ENCODE measurements at regions not wholly inside any gene's neighbourhood (a gene's known extent, or its start where the extent isn't known, plus 50 kb on each side); places are given as distances from the start of the nearest gene placed in this dataset.

- no peak for TF ChIP-seq CTCF (IDR thresholded peaks at IDR 0.05)
- no peak for DNase-seq (ENCODE audit: low spot score)
- Histone ChIP-seq H3K27ac (no peak overlapping the region), H3K4me3 (no peak overlapping the region)
These were observed 135.8 kb upstream of the IL1RAPL2 start for GRCh38 chrX:104430072-104430741.

GRCh38 chrX:104428231-104428630 lies 137.8 kb upstream of the IL1RAPL2 start:
- H3K27ac ChIP-seq = no peak overlapping the region
- TF ChIP-seq CTCF (IDR thresholded peaks at IDR 0.05) = no peak
- DNase-seq (ENCODE audit: low spot score) = no peak
- no peak overlapping the region for H3K4me3 ChIP-seq

GRCh38 chrX:104427693-104428092 lies 138.3 kb upstream of the IL1RAPL2 start:
- DNase-seq (ENCODE audit: low spot score) = no peak
- H3K4me3 ChIP-seq = no peak overlapping the region
- no peak for TF ChIP-seq CTCF (IDR thresholded peaks at IDR 0.05)
- H3K27ac ChIP-seq = no peak overlapping the region

GRCh38 chrX:104427073-104427472 lies 138.9 kb upstream of the IL1RAPL2 start:
- DNase-seq (ENCODE audit: low spot score) = no peak
- Histone ChIP-seq H3K4me3 (no peak overlapping the region), H3K27ac (no peak overlapping the region)
- no peak for TF ChIP-seq CTCF (IDR thresholded peaks at IDR 0.05)

GRCh38 chrX:104420907-104421306 lies 145.1 kb upstream of the IL1RAPL2 start:
- no peak for TF ChIP-seq CTCF (IDR thresholded peaks at IDR 0.05)
- DNase-seq (ENCODE audit: low spot score) = no peak

GRCh38 chrX:104419926-104420325 lies 146.1 kb upstream of the IL1RAPL2 start:
- no peak for DNase-seq (ENCODE audit: low spot score)
- Histone ChIP-seq H3K27ac (no peak overlapping the region), H3K4me3 (no peak overlapping the region)
- no peak for TF ChIP-seq CTCF (IDR thresholded peaks at IDR 0.05)

More at GRCh38 chrX:104420907-104421306, 145.1 kb upstream of the IL1RAPL2 start:
- no peak overlapping the region for H3K4me3 ChIP-seq
- no peak overlapping the region for H3K27ac ChIP-seq

- Histone ChIP-seq H3K4me3 (no peak overlapping the region), H3K27ac (no peak overlapping the region)
- no peak for DNase-seq (ENCODE audit: low spot score)
- TF ChIP-seq CTCF (IDR thresholded peaks at IDR 0.05) = no peak
These were observed 146.8 kb upstream of the IL1RAPL2 start for GRCh38 chrX:104419211-104419610.

All from coronary artery (tissue), 2 donors.